ENCODE measurements at regions not wholly inside any gene's neighbourhood (a gene's known extent, or its start where the extent isn't known, plus 50 kb on each side); places are given as distances from the start of the nearest gene placed in this dataset.

- no peak for DNase-seq (ENCODE audit: low spot score)
These were observed 540.0 kb downstream of the TCERG1L start for GRCh38 chr10:130771491-130771946.

GRCh38 chr10:130772056-130772455 lies 539.5 kb downstream of the TCERG1L start:
- no peak for DNase-seq (ENCODE audit: low spot score)
- TF ChIP-seq CTCF (IDR thresholded peaks at IDR 0.05; ENCODE audit: extremely low read depth, missing control alignments), result no peak

More at GRCh38 chr10:130771491-130771946, 540.0 kb downstream of the TCERG1L start:
- no peak for TF ChIP-seq CTCF (IDR thresholded peaks at IDR 0.05; ENCODE audit: extremely low read depth, missing control alignments)

- DNase-seq (ENCODE audit: low spot score), result no peak
- no peak for TF ChIP-seq CTCF (IDR thresholded peaks at IDR 0.05; ENCODE audit: extremely low read depth, missing control alignments)
These were observed 538.8 kb downstream of the TCERG1L start for GRCh38 chr10:130772676-130773075.

- TF ChIP-seq CTCF (IDR thresholded peaks at IDR 0.05; ENCODE audit: extremely low read depth, missing control alignments), result no peak
- no peak for DNase-seq (ENCODE audit: low spot score)
These were observed 537.6 kb downstream of the TCERG1L start for GRCh38 chr10:130773941-130774340.

GRCh38 chr10:130774871-130775270 lies 536.6 kb downstream of the TCERG1L start:
- TF ChIP-seq CTCF (IDR thresholded peaks at IDR 0.05; ENCODE audit: extremely low read depth, missing control alignments), result no peak
- DNase-seq (ENCODE audit: low spot score), result no peak

- TF ChIP-seq CTCF (IDR thresholded peaks at IDR 0.05; ENCODE audit: extremely low read depth, missing control alignments), result no peak
- no peak for DNase-seq (ENCODE audit: low spot score)
These were observed 536.2 kb downstream of the TCERG1L start for GRCh38 chr10:130775311-130775710.

GRCh38 chr10:130776724-130777123 lies 534.8 kb downstream of the TCERG1L start:
- DNase-seq (ENCODE audit: low spot score), result no peak
- no peak for TF ChIP-seq CTCF (IDR thresholded peaks at IDR 0.05; ENCODE audit: extremely low read depth, missing control alignments)
